ENCODE measurements at regions not wholly inside any gene's neighbourhood (a gene's known extent, or its start where the extent isn't known, plus 50 kb on each side); places are given as distances from the start of the nearest gene placed in this dataset.

DNA sequence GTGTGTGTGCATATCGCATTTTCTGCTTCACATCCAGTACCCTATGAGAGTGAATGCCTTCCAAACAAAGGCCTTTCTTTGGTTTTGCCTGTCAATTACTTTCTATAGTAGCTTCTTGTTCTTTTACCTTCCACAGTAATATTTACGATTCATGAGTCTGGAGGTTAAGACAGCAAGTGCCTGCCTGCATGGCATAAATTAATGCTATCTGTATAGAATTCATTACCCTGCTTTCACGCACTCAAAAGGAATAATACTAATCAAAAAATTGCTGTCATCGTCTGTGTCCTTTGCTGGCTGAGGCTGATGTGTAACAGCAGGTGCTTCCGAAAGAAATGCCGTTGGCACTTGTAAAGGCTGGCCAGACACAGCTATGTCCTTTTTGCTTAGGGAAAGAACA is 1304.4 kb upstream of the CDH6 start:
- TF ChIP-seq, protein P1, sequence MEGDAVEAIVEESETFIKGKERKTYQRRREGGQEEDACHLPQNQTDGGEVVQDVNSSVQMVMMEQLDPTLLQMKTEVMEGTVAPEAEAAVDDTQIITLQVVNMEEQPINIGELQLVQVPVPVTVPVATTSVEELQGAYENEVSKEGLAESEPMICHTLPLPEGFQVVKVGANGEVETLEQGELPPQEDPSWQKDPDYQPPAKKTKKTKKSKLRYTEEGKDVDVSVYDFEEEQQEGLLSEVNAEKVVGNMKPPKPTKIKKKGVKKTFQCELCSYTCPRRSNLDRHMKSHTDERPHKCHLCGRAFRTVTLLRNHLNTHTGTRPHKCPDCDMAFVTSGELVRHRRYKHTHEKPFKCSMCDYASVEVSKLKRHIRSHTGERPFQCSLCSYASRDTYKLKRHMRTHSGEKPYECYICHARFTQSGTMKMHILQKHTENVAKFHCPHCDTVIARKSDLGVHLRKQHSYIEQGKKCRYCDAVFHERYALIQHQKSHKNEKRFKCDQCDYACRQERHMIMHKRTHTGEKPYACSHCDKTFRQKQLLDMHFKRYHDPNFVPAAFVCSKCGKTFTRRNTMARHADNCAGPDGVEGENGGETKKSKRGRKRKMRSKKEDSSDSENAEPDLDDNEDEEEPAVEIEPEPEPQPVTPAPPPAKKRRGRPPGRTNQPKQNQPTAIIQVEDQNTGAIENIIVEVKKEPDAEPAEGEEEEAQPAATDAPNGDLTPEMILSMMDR (conservative IDR thresholded peaks at IDR 0.05; ENCODE audit: low read depth), result no peak
- DNase-seq (ENCODE audit: low spot score), result no peak
- ChIA-PET CTCF (no interaction called here), POLR2A (ENCODE audit: low non-redundant PET) (no interaction called here)
- no peak overlapping the region for H3K27ac ChIP-seq

DNA sequence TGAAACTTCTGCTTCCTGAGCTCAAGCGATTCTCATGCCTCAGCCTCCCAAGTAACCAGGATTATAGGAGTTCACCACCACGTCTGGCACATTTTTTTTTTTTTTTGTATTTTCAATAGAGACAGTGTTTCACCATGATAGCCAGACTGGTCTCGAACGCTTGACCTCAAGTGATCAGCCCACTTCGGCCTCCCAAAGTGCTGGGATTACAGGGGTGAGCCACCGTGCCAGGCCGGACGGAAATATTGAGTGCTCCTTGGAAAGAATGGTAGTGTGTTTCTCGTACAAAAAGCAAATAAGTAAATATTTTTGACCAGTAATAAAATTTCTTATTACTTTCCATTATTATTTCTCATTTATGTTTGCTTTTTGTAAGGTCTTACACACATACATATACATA is 1307.9 kb upstream of the CDH6 start:
- TF ChIP-seq, protein P1 (conservative IDR thresholded peaks at IDR 0.05; ENCODE audit: low read depth), result no peak
- H3K27ac ChIP-seq, result no peak overlapping the region
- POLR2A ChIA-PET (ENCODE audit: low non-redundant PET), result no interaction called here
- DNase-seq (ENCODE audit: low spot score), result no peak
- CTCF ChIA-PET, result no interaction called here

DNA sequence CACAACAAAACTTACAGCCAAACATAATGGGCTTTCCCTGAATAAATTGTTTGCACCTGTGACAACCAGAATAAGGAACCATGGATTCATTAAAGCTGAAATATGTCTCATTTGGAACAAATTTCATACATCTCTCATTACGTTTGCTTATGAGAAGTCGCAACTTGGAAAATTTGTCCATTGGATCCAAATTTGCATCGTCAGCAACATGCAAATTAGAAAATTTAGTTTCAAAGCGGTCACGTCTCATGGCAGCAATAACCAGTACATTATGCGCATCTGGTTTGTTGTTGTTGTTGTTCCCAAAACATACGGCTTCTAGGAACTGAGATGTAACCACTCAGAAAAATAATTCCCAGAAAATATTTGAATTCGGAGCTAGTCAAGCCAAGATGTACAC is 1311.5 kb upstream of the CDH6 start:
- H3K27ac ChIP-seq, result no peak overlapping the region
- CTCF ChIA-PET, result no interaction called here
- DNase-seq (ENCODE audit: low spot score), result no peak
- TF ChIP-seq, protein P1 (conservative IDR thresholded peaks at IDR 0.05; ENCODE audit: low read depth), result no peak
- POLR2A ChIA-PET (ENCODE audit: low non-redundant PET), result no interaction called here

DNA sequence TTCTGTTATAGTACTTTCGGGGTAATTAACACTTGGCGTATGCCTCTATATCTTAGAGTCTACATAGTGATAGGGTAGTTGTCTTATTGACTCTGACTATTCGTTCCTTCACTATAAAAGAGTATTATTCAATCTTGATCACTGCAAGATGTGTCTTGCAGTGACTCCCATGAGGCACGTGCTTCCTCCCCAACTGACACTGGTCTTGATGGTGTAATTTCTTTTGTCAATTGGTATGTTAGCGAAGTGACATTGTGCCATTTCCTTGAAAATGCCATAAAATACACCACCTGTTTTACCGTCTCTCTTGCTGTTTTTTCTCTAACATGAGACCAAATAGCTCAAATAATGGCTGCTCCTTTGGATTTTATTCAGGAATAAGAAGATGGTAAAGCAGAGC is 1314.1 kb upstream of the CDH6 start:
- CTCF ChIA-PET, result interaction anchor here (0.7 kb wide), 1 partner anchor 572 kb away, joined by 4 read pairs; no protein-coding TSS in a partner anchor
- TF ChIP-seq, protein P1 (conservative IDR thresholded peaks at IDR 0.05; ENCODE audit: low read depth), result no peak
- DNase-seq (ENCODE audit: low spot score), result no peak
- no peak overlapping the region for H3K27ac ChIP-seq
- POLR2A ChIA-PET (ENCODE audit: low non-redundant PET), result no interaction called here

DNA sequence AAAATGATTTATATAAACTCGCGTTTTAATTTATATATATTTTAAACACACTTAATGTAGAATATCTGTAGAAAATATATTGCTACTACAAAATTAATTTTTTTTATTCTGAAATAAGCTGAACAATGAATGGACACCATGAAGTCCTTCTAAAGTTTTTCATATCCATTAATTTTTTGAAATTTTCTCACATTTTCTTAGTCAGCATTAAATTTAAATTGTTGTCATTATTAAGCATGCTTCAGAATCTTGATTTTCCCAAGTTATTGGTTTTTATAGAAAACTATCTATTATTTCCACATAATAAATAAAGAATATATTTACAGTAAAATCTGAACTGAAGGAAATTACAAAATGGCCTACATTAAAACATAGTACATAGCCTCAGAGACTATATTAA is 1314.9 kb upstream of the CDH6 start:
- TF ChIP-seq, protein P1 (conservative IDR thresholded peaks at IDR 0.05; ENCODE audit: low read depth), result no peak
- H3K27ac ChIP-seq, result no peak overlapping the region
- CTCF ChIA-PET, result no interaction called here
- POLR2A ChIA-PET (ENCODE audit: low non-redundant PET), result no interaction called here
- DNase-seq (ENCODE audit: low spot score), result no peak

DNA sequence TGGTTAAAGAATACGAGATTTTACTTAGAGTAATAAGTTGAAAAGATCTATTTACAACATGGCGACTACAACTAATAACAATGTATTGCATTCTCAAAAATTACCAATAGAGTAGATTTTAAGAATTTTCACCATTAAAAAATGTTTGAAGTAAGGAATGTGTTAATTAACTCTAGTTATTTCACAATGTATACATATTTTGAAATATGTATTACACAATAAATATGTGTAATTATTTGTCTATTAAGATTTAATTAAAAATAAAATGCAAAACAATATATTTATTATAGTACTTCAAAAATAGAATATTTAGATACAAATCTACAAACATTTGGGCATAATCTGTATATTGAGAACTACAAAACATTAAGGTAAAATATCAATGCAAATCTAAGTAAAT is 1326.3 kb upstream of the CDH6 start:
- no peak for DNase-seq (ENCODE audit: low spot score)

More for the DNA sequence above, 1326.3 kb upstream of the CDH6 start:
- POLR2A ChIA-PET (ENCODE audit: low non-redundant PET), result no interaction called here
- CTCF ChIA-PET, result interaction anchor here (0.7 kb wide), 1 partner anchor 61 kb away, joined by 4 read pairs; no protein-coding TSS in a partner anchor
- H3K27ac ChIP-seq, result no peak overlapping the region
- TF ChIP-seq, protein P1 (conservative IDR thresholded peaks at IDR 0.05; ENCODE audit: low read depth), result no peak
